HG03565 (cell line): ENCODE measurements at regions not wholly inside any gene's neighbourhood (a gene's known extent, or its start where the extent isn't known, plus 50 kb on each side); places are given as distances from the start of the nearest gene placed in this dataset.
"Not testable (repeated sequence)": the region's sequence is repeated elsewhere in the genome, so short reads cannot be mapped to it uniquely, and the experiment has no call there.

Source experiments
- ATAC-seq: cut with Tn5 transposase; IDR thresholded peaks from one replicate; pipeline ENCODE4 v1.9.1; 2021; ENCODE audit warnings: mild to moderate bottlenecking, moderate library complexity; ENCODE audit not compliant: unreplicated experiment

GRCh38 chr9:38259056-38259455, 133.4 kb upstream of the ALDH1B1 start:
- no peak for ATAC-seq

- ATAC-seq, result no peak
Measured at GRCh38 chr9:38257626-38258215, 134.8 kb upstream of the ALDH1B1 start.

GRCh38 chr9:38256461-38256860, 136.0 kb upstream of the ALDH1B1 start:
- ATAC-seq, result no peak

GRCh38 chr9:38255599-38255998, 136.9 kb upstream of the ALDH1B1 start:
- ATAC-seq, result no peak

- no peak for ATAC-seq
Measured at GRCh38 chr9:38254756-38255155, 137.7 kb upstream of the ALDH1B1 start.

GRCh38 chr9:38254151-38254550, 138.4 kb upstream of the ALDH1B1 start:
- no peak for ATAC-seq

- no peak for ATAC-seq
Measured at GRCh38 chr9:38253200-38253599, 139.3 kb upstream of the ALDH1B1 start.

- ATAC-seq, result no peak
Measured at GRCh38 chr9:38251036-38251860, 141.3 kb upstream of the ALDH1B1 start.

- ATAC-seq, result no peak
Measured at GRCh38 chr9:38250279-38251035, 142.0 kb upstream of the ALDH1B1 start.

GRCh38 chr9:38249587-38250210, 142.8 kb upstream of the ALDH1B1 start:
- ATAC-seq, result no peak

GRCh38 chr9:38249049-38249448, 143.5 kb upstream of the ALDH1B1 start:
- ATAC-seq, result no peak

- no peak for ATAC-seq
Measured at GRCh38 chr9:38246833-38247232, 145.7 kb upstream of the ALDH1B1 start.

GRCh38 chr9:38244971-38245370, 147.5 kb upstream of the ALDH1B1 start:
- ATAC-seq, result no peak

- no peak for ATAC-seq
Measured at GRCh38 chr9:38243993-38244392, 148.5 kb upstream of the ALDH1B1 start.

GRCh38 chr9:38242151-38242550, 150.4 kb upstream of the ALDH1B1 start:
- ATAC-seq, result not testable (repeated sequence)

- no peak for ATAC-seq
Measured at GRCh38 chr9:38240051-38240450, 152.5 kb upstream of the ALDH1B1 start.

GRCh38 chr9:38235244-38235643, 157.3 kb upstream of the ALDH1B1 start:
- ATAC-seq, result no peak

- no peak for ATAC-seq
Measured at GRCh38 chr9:38234479-38235170, 157.9 kb upstream of the ALDH1B1 start.

- ATAC-seq, result no peak
Measured at GRCh38 chr9:38233796-38234355, 158.6 kb upstream of the ALDH1B1 start.

- ATAC-seq, result no peak
Measured at GRCh38 chr9:38233343-38233742, 159.2 kb upstream of the ALDH1B1 start.
